ENCODE measurements at regions not wholly inside any gene's neighbourhood (a gene's known extent, or its start where the extent isn't known, plus 50 kb on each side); places are given as distances from the start of the nearest gene placed in this dataset.

GRCh38 chr17:79541056-79541850 is 69.6 kb downstream of the RBFOX3 start:
- no peak for DNase-seq (ENCODE audit: low read depth in 2 of 3, low spot score in 2 of 3)

GRCh38 chr17:79539944-79540705 is 70.7 kb downstream of the RBFOX3 start:
- DNase-seq (ENCODE audit: low read depth in 2 of 3, low spot score in 2 of 3) = no peak

- no peak for DNase-seq (ENCODE audit: low read depth in 2 of 3, low spot score in 2 of 3)
Observed at GRCh38 chr17:79538291-79538690, 72.6 kb downstream of the RBFOX3 start.

- no peak for DNase-seq (ENCODE audit: low read depth in 2 of 3, low spot score in 2 of 3)
Observed at GRCh38 chr17:79537686-79538085, 73.2 kb downstream of the RBFOX3 start.

GRCh38 chr17:79537061-79537460 is 73.8 kb downstream of the RBFOX3 start:
- DNase-seq (ENCODE audit: low read depth in 2 of 3, low spot score in 2 of 3) = no peak

GRCh38 chr17:79536212-79536840 is 74.5 kb downstream of the RBFOX3 start:
- no peak for DNase-seq (ENCODE audit: low read depth in 2 of 3, low spot score in 2 of 3)

GRCh38 chr17:79535728-79536025 is 75.2 kb downstream of the RBFOX3 start:
- no peak for DNase-seq (ENCODE audit: low read depth in 2 of 3, low spot score in 2 of 3)

- DNase-seq (ENCODE audit: low read depth in 2 of 3, low spot score in 2 of 3) = no peak
Observed at GRCh38 chr17:79534851-79535727, 75.8 kb downstream of the RBFOX3 start.

GRCh38 chr17:79534111-79534510 is 76.7 kb downstream of the RBFOX3 start:
- DNase-seq (ENCODE audit: low read depth in 2 of 3, low spot score in 2 of 3) = no peak

- no peak for DNase-seq (ENCODE audit: low read depth in 2 of 3, low spot score in 2 of 3)
Observed at GRCh38 chr17:79533116-79533515, 77.7 kb downstream of the RBFOX3 start.

GRCh38 chr17:79532107-79532790 is 78.6 kb downstream of the RBFOX3 start:
- DNase-seq (ENCODE audit: low read depth in 2 of 3, low spot score in 2 of 3) = no peak

GRCh38 chr17:79531191-79532095 is 79.4 kb downstream of the RBFOX3 start:
- no peak for DNase-seq (ENCODE audit: low read depth in 2 of 3, low spot score in 2 of 3)

GRCh38 chr17:79530361-79531105 is 80.3 kb downstream of the RBFOX3 start:
- DNase-seq (ENCODE audit: low read depth in 2 of 3, low spot score in 2 of 3) = no peak

GRCh38 chr17:79529661-79530081 is 81.2 kb downstream of the RBFOX3 start:
- no peak for DNase-seq (ENCODE audit: low read depth in 2 of 3, low spot score in 2 of 3)

- no peak for DNase-seq (ENCODE audit: low read depth in 2 of 3, low spot score in 2 of 3)
Observed at GRCh38 chr17:79528592-79529125, 82.2 kb downstream of the RBFOX3 start.

- no peak for DNase-seq (ENCODE audit: low read depth in 2 of 3, low spot score in 2 of 3)
Observed at GRCh38 chr17:79527306-79527705, 83.5 kb downstream of the RBFOX3 start.

GRCh38 chr17:79525793-79526677 is 84.8 kb downstream of the RBFOX3 start:
- DNase-seq (ENCODE audit: low read depth in 2 of 3, low spot score in 2 of 3) = no peak

Measured in activated CD8-positive, alpha-beta memory T cell treated with anti-CD3 and anti-CD28 coated beads for 48 hours (primary cell).